ENCODE measurements at regions not wholly inside any gene's neighbourhood (a gene's known extent, or its start where the extent isn't known, plus 50 kb on each side); places are given as distances from the start of the nearest gene placed in this dataset.

DNA sequence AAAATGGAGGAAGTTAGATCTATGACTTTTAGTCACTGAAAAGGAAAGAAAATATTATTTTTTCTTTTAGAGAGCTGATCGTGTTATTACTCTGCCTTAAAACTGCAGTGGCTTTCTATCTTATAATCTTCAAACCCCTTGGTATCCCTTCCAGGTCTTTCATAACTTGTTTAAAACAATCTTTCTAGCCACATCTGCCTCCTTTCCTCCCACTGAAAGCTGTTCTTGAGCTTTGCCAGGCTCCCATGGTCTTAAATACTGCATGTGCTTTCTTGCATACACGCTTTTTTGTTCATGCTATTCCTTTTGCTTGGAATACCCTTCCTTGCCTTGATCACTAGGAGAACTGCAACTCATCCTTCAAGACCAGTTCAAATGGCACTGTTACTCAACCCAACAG lies 65.9 kb upstream of the GADD45A start:
- TF ChIP-seq, protein P1, sequence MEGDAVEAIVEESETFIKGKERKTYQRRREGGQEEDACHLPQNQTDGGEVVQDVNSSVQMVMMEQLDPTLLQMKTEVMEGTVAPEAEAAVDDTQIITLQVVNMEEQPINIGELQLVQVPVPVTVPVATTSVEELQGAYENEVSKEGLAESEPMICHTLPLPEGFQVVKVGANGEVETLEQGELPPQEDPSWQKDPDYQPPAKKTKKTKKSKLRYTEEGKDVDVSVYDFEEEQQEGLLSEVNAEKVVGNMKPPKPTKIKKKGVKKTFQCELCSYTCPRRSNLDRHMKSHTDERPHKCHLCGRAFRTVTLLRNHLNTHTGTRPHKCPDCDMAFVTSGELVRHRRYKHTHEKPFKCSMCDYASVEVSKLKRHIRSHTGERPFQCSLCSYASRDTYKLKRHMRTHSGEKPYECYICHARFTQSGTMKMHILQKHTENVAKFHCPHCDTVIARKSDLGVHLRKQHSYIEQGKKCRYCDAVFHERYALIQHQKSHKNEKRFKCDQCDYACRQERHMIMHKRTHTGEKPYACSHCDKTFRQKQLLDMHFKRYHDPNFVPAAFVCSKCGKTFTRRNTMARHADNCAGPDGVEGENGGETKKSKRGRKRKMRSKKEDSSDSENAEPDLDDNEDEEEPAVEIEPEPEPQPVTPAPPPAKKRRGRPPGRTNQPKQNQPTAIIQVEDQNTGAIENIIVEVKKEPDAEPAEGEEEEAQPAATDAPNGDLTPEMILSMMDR (tag by site-specific recombination; IDR thresholded peaks at IDR 0.05), result no peak
- TF ChIP-seq ZNF292 (tag by site-specific recombination; IDR thresholded peaks at IDR 0.05; ENCODE audit: borderline replicate concordance, low read depth) (no peak), ZNF707 (tag by site-specific recombination; IDR thresholded peaks at IDR 0.05) (no peak)
- TF ChIP-seq, protein P2, sequence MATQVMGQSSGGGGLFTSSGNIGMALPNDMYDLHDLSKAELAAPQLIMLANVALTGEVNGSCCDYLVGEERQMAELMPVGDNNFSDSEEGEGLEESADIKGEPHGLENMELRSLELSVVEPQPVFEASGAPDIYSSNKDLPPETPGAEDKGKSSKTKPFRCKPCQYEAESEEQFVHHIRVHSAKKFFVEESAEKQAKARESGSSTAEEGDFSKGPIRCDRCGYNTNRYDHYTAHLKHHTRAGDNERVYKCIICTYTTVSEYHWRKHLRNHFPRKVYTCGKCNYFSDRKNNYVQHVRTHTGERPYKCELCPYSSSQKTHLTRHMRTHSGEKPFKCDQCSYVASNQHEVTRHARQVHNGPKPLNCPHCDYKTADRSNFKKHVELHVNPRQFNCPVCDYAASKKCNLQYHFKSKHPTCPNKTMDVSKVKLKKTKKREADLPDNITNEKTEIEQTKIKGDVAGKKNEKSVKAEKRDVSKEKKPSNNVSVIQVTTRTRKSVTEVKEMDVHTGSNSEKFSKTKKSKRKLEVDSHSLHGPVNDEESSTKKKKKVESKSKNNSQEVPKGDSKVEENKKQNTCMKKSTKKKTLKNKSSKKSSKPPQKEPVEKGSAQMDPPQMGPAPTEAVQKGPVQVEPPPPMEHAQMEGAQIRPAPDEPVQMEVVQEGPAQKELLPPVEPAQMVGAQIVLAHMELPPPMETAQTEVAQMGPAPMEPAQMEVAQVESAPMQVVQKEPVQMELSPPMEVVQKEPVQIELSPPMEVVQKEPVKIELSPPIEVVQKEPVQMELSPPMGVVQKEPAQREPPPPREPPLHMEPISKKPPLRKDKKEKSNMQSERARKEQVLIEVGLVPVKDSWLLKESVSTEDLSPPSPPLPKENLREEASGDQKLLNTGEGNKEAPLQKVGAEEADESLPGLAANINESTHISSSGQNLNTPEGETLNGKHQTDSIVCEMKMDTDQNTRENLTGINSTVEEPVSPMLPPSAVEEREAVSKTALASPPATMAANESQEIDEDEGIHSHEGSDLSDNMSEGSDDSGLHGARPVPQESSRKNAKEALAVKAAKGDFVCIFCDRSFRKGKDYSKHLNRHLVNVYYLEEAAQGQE (tag by site-specific recombination; IDR thresholded peaks at IDR 0.05), result no peak

Measured in HEK293 (cell line).